ENCODE measurements at regions not wholly inside any gene's neighbourhood (a gene's known extent, or its start where the extent isn't known, plus 50 kb on each side); places are given as distances from the start of the nearest gene placed in this dataset.

DNA sequence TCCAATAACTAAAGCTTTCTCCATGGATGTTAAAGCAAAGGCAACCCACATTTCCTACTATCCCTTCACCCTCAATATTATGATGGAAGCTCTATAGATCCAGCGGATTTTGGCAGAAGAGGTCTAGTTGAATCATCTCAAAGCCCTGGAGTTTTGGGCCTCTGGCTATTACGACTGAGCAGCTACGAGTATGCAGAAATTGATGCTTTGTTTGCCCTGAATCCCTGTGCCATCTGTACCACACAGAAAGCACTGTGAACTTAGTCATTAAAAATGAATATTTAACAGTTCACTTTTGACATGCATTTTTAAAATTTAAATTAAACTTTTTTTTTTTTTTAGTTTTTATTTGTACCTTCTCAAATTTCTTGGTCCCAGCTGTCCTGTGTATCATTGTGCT is 705.4 kb upstream of the PTBP2 start:
- no peak for TF ChIP-seq EP300 (IDR thresholded peaks at IDR 0.05)
- TF ChIP-seq, protein P1, sequence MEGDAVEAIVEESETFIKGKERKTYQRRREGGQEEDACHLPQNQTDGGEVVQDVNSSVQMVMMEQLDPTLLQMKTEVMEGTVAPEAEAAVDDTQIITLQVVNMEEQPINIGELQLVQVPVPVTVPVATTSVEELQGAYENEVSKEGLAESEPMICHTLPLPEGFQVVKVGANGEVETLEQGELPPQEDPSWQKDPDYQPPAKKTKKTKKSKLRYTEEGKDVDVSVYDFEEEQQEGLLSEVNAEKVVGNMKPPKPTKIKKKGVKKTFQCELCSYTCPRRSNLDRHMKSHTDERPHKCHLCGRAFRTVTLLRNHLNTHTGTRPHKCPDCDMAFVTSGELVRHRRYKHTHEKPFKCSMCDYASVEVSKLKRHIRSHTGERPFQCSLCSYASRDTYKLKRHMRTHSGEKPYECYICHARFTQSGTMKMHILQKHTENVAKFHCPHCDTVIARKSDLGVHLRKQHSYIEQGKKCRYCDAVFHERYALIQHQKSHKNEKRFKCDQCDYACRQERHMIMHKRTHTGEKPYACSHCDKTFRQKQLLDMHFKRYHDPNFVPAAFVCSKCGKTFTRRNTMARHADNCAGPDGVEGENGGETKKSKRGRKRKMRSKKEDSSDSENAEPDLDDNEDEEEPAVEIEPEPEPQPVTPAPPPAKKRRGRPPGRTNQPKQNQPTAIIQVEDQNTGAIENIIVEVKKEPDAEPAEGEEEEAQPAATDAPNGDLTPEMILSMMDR (IDR thresholded peaks at IDR 0.05), result no peak
- no peak for TF ChIP-seq POLR2A (IDR thresholded peaks at IDR 0.05)
- TF ChIP-seq POLR2AphosphoS5 (IDR thresholded peaks at IDR 0.05), result no peak
